ENCODE measurements at regions not wholly inside any gene's neighbourhood (a gene's known extent, or its start where the extent isn't known, plus 50 kb on each side); places are given as distances from the start of the nearest gene placed in this dataset.

DNA sequence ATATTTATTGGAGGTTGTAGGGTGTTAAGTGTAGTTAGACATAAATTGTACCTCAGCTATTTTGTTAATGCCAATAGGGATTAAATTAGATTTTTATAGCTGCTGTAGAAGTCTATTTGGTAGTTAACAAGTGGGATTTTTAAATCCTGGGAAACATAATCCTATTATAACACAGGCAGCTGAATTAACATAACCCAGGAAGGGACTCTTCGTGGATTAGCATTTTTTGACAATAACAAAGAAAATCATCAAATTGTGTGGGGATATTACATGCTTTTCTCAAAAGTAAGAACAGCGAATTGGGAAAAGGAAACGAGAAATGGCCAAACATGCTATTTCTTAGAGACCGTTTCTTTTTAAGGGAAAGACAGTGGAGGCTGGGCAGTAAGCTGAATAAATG is 172.8 kb downstream of the ZIC5 start (continued):
- TF ChIP-seq, protein P1, sequence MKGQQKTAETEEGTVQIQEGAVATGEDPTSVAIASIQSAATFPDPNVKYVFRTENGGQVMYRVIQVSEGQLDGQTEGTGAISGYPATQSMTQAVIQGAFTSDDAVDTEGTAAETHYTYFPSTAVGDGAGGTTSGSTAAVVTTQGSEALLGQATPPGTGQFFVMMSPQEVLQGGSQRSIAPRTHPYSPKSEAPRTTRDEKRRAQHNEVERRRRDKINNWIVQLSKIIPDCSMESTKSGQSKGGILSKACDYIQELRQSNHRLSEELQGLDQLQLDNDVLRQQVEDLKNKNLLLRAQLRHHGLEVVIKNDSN (CRISPR knock-in tag; IDR thresholded peaks at IDR 0.05): no peak
- TF ChIP-seq JUN (CRISPR knock-in tag; IDR thresholded peaks at IDR 0.05): no peak

- Mint-ChIP-seq H3K27ac (peak overlapping the region; percentile 75), H3K9me3 (peaks cover 7% of the 10 kb centered on the region; the same call in 1 of the 2 replicates), H3K36me3 (no peaks in the 10 kb centered on the region), H3K4me3 (peak overlapping the region; percentile 9; the same call in 1 of the 2 replicates), H3K27me3 (ENCODE audit: low read depth) (peaks cover 5% of the 10 kb centered on the region; the same call in 1 of the 2 replicates), H3K4me1 (peaks cover 58% of the 10 kb centered on the region)
- peak; percentile 46 for ATAC-seq
- POLR2A ChIA-PET: no interaction called here
- CTCF ChIA-PET: no interaction called here
- TF ChIP-seq NR3C1 (CRISPR knock-in tag; conservative IDR thresholded peaks at IDR 0.05; ENCODE audit: low read depth) (no peak), FOXP4 (CRISPR knock-in tag; IDR thresholded peaks at IDR 0.05) (peak; percentile 98; the same call in 1 of the 2 replicates), ETV6 (CRISPR knock-in tag; IDR thresholded peaks at IDR 0.05) (0 out of 2 replicates have a peak, but pooled peaks have one; percentile 20), TEAD1 (CRISPR knock-in tag; IDR thresholded peaks at IDR 0.05) (0 out of 2 replicates have a peak, but pooled peaks have one; percentile 18)
- DNase-seq (ENCODE audit: low spot score): no peak
Observed at GRCh38 chr13:99797691-99798090, 173.9 kb downstream of the ZIC5 start.

- peaks cover 60% of the 10 kb centered on the region for H3K4me1 Mint-ChIP-seq
- no peak for TF ChIP-seq CTCF (IDR thresholded peaks at IDR 0.05)
- TF ChIP-seq ZNF138 (CRISPR knock-in tag; conservative IDR thresholded peaks at IDR 0.05): no peak
- TF ChIP-seq, protein P2, sequence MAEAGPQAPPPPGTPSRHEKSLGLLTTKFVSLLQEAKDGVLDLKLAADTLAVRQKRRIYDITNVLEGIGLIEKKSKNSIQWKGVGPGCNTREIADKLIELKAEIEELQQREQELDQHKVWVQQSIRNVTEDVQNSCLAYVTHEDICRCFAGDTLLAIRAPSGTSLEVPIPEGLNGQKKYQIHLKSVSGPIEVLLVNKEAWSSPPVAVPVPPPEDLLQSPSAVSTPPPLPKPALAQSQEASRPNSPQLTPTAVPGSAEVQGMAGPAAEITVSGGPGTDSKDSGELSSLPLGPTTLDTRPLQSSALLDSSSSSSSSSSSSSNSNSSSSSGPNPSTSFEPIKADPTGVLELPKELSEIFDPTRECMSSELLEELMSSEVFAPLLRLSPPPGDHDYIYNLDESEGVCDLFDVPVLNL (CRISPR knock-in tag; IDR thresholded peaks at IDR 0.05; ENCODE audit: borderline replicate concordance, low read depth): no peak
- no peak for TF ChIP-seq MXD4 (CRISPR knock-in tag; IDR thresholded peaks at IDR 0.05; ENCODE audit: borderline replicate concordance)
- TF ChIP-seq, protein P3, sequence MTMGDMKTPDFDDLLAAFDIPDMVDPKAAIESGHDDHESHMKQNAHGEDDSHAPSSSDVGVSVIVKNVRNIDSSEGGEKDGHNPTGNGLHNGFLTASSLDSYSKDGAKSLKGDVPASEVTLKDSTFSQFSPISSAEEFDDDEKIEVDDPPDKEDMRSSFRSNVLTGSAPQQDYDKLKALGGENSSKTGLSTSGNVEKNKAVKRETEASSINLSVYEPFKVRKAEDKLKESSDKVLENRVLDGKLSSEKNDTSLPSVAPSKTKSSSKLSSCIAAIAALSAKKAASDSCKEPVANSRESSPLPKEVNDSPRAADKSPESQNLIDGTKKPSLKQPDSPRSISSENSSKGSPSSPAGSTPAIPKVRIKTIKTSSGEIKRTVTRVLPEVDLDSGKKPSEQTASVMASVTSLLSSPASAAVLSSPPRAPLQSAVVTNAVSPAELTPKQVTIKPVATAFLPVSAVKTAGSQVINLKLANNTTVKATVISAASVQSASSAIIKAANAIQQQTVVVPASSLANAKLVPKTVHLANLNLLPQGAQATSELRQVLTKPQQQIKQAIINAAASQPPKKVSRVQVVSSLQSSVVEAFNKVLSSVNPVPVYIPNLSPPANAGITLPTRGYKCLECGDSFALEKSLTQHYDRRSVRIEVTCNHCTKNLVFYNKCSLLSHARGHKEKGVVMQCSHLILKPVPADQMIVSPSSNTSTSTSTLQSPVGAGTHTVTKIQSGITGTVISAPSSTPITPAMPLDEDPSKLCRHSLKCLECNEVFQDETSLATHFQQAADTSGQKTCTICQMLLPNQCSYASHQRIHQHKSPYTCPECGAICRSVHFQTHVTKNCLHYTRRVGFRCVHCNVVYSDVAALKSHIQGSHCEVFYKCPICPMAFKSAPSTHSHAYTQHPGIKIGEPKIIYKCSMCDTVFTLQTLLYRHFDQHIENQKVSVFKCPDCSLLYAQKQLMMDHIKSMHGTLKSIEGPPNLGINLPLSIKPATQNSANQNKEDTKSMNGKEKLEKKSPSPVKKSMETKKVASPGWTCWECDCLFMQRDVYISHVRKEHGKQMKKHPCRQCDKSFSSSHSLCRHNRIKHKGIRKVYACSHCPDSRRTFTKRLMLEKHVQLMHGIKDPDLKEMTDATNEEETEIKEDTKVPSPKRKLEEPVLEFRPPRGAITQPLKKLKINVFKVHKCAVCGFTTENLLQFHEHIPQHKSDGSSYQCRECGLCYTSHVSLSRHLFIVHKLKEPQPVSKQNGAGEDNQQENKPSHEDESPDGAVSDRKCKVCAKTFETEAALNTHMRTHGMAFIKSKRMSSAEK (CRISPR knock-in tag; IDR thresholded peaks at IDR 0.05; ENCODE audit: borderline replicate concordance): no peak
- no peak for TF ChIP-seq ZNF317 (CRISPR knock-in tag; IDR thresholded peaks at IDR 0.05; ENCODE audit: borderline replicate concordance, low read depth)
- peak; percentile 41; the same call in 1 of the 2 replicates for TF ChIP-seq FOXK1 (CRISPR knock-in tag; IDR thresholded peaks at IDR 0.05)
- no peak for TF ChIP-seq ZNF396 (CRISPR knock-in tag; IDR thresholded peaks at IDR 0.05; ENCODE audit: borderline replicate concordance)
- TF ChIP-seq CBFB (CRISPR knock-in tag; IDR thresholded peaks at IDR 0.05; ENCODE audit: low read depth): no peak
- TF ChIP-seq, protein P4, sequence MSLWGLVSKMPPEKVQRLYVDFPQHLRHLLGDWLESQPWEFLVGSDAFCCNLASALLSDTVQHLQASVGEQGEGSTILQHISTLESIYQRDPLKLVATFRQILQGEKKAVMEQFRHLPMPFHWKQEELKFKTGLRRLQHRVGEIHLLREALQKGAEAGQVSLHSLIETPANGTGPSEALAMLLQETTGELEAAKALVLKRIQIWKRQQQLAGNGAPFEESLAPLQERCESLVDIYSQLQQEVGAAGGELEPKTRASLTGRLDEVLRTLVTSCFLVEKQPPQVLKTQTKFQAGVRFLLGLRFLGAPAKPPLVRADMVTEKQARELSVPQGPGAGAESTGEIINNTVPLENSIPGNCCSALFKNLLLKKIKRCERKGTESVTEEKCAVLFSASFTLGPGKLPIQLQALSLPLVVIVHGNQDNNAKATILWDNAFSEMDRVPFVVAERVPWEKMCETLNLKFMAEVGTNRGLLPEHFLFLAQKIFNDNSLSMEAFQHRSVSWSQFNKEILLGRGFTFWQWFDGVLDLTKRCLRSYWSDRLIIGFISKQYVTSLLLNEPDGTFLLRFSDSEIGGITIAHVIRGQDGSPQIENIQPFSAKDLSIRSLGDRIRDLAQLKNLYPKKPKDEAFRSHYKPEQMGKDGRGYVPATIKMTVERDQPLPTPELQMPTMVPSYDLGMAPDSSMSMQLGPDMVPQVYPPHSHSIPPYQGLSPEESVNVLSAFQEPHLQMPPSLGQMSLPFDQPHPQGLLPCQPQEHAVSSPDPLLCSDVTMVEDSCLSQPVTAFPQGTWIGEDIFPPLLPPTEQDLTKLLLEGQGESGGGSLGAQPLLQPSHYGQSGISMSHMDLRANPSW (CRISPR knock-in tag; conservative IDR thresholded peaks at IDR 0.05; ENCODE audit: low read depth): no peak
- 0 out of 2 replicates have a peak, but pooled peaks have one; percentile 33 for TF ChIP-seq TEAD1 (CRISPR knock-in tag; IDR thresholded peaks at IDR 0.05)
- TF ChIP-seq, protein P1 (CRISPR knock-in tag; IDR thresholded peaks at IDR 0.05): peak; percentile 53; the same call in 1 of the 2 replicates
- TF ChIP-seq TEAD4 (CRISPR knock-in tag; IDR thresholded peaks at IDR 0.05): peak; percentile 66; the same call in 1 of the 2 replicates
Observed at GRCh38 chr13:99796175-99796819, 175.3 kb downstream of the ZIC5 start.

More at GRCh38 chr13:99796175-99796819, 175.3 kb downstream of the ZIC5 start:
- H3K27me3 Mint-ChIP-seq (ENCODE audit: low read depth): no peaks in the 10 kb centered on the region
- no peak overlapping the region for H3K27ac Mint-ChIP-seq
- POLR2A ChIA-PET: no interaction called here
- ATAC-seq (peak; percentile 42; the same call in 1 of the 2 replicates), DNase-seq (ENCODE audit: low spot score) (peak; percentile 72)
- H3K4me3 Mint-ChIP-seq: no peak overlapping the region
- no peaks in the 10 kb centered on the region for H3K36me3 Mint-ChIP-seq
- CTCF ChIA-PET: interaction anchor here (0.6 kb wide), 1 partner anchor 35 kb away, joined by 3 read pairs; no protein-coding TSS in a partner anchor
- peaks cover 7% of the 10 kb centered on the region; the same call in 1 of the 2 replicates for H3K9me3 Mint-ChIP-seq
